HUES64 (cell line): ENCODE measurements at regions not wholly inside any gene's neighbourhood (a gene's known extent, or its start where the extent isn't known, plus 50 kb on each side); places are given as distances from the start of the nearest gene placed in this dataset.
"Not testable (repeated sequence)": the region's sequence is repeated elsewhere in the genome, so short reads cannot be mapped to it uniquely, and the experiment has no call there.

Source experiments
- H3K27ac ChIP-seq: 2 replicates; pipeline ENCODE4 v1.7.0; 2013; ENCODE audit warnings: low read depth, low read length, inconsistent platforms
- H3K27me3 ChIP-seq: 2 replicates; pipeline ENCODE4 v1.6.1; 2013; ENCODE audit warnings: mild to moderate bottlenecking, low read length; ENCODE audit not compliant: insufficient read depth
- H3K36me3 ChIP-seq: 2 replicates; pipeline ENCODE4 v1.6.1; 2013; ENCODE audit warnings: mild to moderate bottlenecking, low read length; ENCODE audit not compliant: insufficient read depth
- H3K4me1 ChIP-seq: 2 replicates; pipeline ENCODE4 v1.6.1; 2013; ENCODE audit warnings: mild to moderate bottlenecking, low read length, moderate library complexity; ENCODE audit not compliant: insufficient read depth
- H3K4me3 ChIP-seq: 2 replicates; pipeline ENCODE4 v1.5.1; 2013; ENCODE audit warnings: mild to moderate bottlenecking, low read length, moderate library complexity
- H3K9ac ChIP-seq: 2 replicates; pipeline ENCODE4 v1.6.1; 2013; ENCODE audit warnings: mild to moderate bottlenecking, low read depth, low read length
- H3K9me3 ChIP-seq: 2 replicates; pipeline ENCODE4 v1.6.1; 2013; ENCODE audit warnings: low read depth, low read length; ENCODE audit not compliant: insufficient read depth
- WGBS: fragments of 150-250, 120-280 bp; methylation state at CpG from one replicate; pipeline ENCODE4 v1.1.7; 2013; ENCODE audit warnings: missing lambda C conversion rate; 5-methylcytosine and 5-hydroxymethylcytosine counted together

DNA sequence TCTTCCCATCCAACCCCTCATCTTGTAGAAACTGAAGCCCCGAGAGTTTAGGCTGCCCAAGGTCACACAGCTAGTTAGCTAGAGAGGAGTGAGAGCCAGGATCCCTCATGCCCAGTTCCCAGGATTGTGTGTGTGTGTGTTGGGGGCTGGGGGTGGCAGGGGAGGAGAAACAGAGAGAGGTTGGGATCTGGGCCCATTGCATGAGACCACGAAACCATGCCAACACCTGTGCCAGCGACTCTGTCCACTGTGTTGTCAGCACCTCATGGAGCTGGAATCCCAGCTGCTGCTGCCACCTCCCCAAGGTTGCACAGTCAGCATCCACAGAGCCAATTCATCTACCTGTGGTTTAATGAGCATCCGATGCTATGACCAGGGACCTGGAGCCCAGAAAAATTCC lies 115.4 kb upstream of the ZC3H12A start:
- WGBS = 92% methylated on average over 4 of the region's 4 CpGs
- Histone ChIP-seq H3K9ac (no peak overlapping the region), H3K4me1 (peaks cover 11% of the 10 kb centered on the region), H3K27me3 (no peaks in the 10 kb centered on the region), H3K36me3 (no peaks in the 10 kb centered on the region), H3K9me3 (no peaks in the 10 kb centered on the region), H3K4me3 (no peak overlapping the region), H3K27ac (no peak overlapping the region)

DNA sequence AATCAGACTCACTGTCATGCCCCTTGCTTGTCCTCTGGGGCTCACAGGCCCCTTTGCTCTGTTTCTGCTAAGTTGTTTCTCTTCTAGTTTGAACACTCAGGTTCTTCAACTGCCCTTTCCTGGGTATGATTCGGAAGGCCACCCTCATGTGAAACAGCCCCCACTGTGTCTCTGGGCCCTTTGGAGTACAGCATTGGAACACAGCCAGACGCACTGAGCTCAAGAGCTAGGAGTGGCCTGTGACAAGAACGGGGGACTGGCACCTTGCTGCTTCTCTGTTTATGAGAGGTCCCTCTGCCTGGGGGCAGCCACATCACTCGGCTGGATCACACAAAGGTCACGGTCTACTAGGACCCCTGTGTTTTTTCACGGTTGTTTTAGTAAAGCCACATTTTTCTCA lies 114.4 kb upstream of the ZC3H12A start:
- H3K27me3 ChIP-seq = no peaks in the 10 kb centered on the region
- peaks cover 10% of the 10 kb centered on the region for H3K4me1 ChIP-seq
- H3K9me3 ChIP-seq = no peaks in the 10 kb centered on the region
- WGBS = 82% methylated on average over 6 of the region's 6 CpGs
- H3K27ac ChIP-seq = no peak overlapping the region
- no peak overlapping the region for H3K9ac ChIP-seq
- H3K4me3 ChIP-seq = no peak overlapping the region
- no peaks in the 10 kb centered on the region for H3K36me3 ChIP-seq

DNA sequence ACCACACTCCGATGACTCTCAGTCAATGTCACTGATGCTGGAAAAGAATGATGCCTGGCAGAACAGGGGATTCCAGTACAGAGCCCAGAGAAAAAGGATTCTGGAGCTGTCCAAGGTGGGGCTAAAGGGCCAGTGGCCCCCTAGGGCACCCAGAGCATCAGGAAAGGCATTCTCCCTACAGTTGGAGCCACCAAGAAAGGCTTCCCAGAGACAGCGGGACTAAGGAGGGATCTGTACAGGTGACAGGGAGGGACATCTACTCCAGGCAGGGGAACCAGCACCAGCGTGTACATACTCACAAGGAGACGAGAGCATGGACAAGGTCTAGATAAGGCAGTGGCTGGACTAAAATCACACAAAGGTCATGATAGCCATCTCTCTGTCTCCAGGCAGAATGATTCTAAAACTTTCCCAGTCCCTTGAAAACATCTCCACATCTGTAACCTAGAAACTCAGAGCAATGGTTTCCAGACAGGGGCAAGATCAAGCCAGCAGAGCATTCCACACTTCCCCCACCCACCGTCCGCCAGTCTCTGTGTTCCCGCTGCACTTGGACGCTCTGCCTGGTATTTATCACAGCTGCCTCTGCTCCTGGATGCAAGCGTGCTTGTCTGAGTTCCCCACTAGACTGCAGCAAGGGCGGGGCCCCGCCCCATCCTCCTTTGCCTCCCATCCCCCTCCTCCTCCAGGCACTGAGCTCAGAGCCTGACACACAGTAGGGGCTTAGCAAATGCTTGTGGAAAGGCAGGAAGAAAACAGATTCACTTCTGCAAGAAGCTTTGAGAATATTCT lies 111.6 kb upstream of the ZC3H12A start:
- WGBS = 37% methylated on average over 11 of the region's 11 CpGs
- Histone ChIP-seq H3K36me3 (no peaks in the 10 kb centered on the region), H3K9me3 (no peaks in the 10 kb centered on the region), H3K27me3 (no peaks in the 10 kb centered on the region), H3K9ac (no peak overlapping the region), H3K27ac (no peak overlapping the region), H3K4me1 (peaks cover 10% of the 10 kb centered on the region), H3K4me3 (no peak overlapping the region)

DNA sequence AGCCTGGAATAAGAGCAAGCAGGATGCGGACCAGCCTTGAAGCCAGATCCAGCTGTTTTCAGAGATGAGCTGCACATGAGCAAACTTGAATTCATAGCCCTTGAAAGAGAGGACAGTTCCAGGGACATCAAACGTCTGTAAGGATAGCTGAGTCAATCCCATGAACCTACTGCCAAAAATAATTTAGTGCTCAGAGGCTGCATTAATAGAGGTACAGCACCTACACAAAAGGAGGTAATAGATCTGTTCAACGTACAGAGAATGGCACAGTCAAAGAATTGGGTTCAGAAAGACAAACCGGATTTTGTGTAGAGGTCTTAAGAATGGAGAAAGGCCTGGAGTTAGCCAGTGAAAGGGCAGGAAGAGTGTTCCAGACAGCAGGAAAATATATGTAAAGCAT lies 110.8 kb upstream of the ZC3H12A start:
- no peaks in the 10 kb centered on the region for H3K9me3 ChIP-seq
- no peak overlapping the region for H3K9ac ChIP-seq
- 74% methylated on average over 4 of the region's 4 CpGs for WGBS
- peaks cover 10% of the 10 kb centered on the region for H3K4me1 ChIP-seq
- no peaks in the 10 kb centered on the region for H3K27me3 ChIP-seq
- H3K36me3 ChIP-seq = no peaks in the 10 kb centered on the region
- H3K4me3 ChIP-seq = no peak overlapping the region
- no peak overlapping the region for H3K27ac ChIP-seq

- H3K4me3 ChIP-seq, H3K9ac ChIP-seq, H3K27ac ChIP-seq, H3K27me3 ChIP-seq, H3K4me1 ChIP-seq, H3K9me3 ChIP-seq, H3K36me3 ChIP-seq: not testable (repeated sequence)
- whole genome bisulfite sequencing = 75% methylated on average over 3 of the region's 3 CpGs
These were observed 105.6 kb upstream of the ZC3H12A start for GRCh38 chr1:37368665-37369315.

DNA sequence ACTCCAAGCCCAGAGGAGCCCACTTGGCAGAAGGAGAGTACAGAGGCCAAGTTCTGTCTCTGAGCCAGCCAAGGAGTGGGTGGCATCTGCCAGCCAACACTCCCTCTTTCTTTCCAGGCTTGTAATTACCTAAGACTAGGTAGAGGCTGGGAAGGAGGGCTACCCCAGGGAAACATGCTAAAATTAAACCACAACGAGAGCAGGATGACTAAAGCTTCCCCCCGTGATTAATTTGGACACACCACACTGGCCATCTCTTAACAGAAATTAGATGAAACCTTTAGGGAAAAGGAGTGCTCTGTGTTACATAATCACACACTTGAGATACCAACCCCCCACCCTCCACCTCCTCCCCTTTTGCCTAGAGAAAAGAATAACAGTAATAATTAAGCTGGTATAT lies 102.1 kb upstream of the ZC3H12A start:
- Histone ChIP-seq H3K27ac (no peak overlapping the region), H3K36me3 (no peaks in the 10 kb centered on the region), H3K4me3 (no peak overlapping the region), H3K4me1 (no peaks in the 10 kb centered on the region), H3K9ac (no peak overlapping the region), H3K9me3 (no peaks in the 10 kb centered on the region), H3K27me3 (peaks cover 3% of the 10 kb centered on the region; the same call in 1 of the 2 replicates)
- WGBS = 80% methylated on average over 2 of the region's 2 CpGs

GRCh38 chr1:37372711-37373110 lies 101.7 kb upstream of the ZC3H12A start:
- WGBS = 85% methylated on average over 13 of the region's 13 CpGs
- Histone ChIP-seq H3K27me3 (peaks cover 3% of the 10 kb centered on the region; the same call in 1 of the 2 replicates), H3K4me1 (no peaks in the 10 kb centered on the region), H3K9me3 (no peaks in the 10 kb centered on the region), H3K27ac (no peak overlapping the region), H3K36me3 (no peaks in the 10 kb centered on the region), H3K9ac (no peak overlapping the region), H3K4me3 (no peak overlapping the region)

DNA sequence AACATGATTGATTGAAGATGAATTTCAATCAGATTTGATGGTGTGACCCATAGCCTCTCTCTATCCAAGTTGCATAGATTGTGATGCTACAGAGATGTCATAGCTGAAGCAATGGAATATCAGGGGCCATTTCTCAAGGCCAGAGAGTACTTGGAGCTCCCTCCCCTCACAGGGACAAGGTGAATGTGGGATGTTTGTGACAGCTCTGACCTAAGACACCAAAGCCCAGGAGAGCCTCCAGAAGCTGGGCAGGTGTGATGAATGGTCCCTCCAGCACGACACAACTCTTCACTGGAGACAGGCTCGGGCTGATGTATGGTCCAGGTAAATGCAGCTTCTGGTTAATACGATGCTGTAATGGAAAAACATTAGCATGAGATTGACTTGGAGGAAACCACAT lies 101.0 kb upstream of the ZC3H12A start:
- WGBS = 87% methylated on average over 3 of the region's 3 CpGs
- Histone ChIP-seq H3K4me1 (no peaks in the 10 kb centered on the region), H3K36me3 (no peaks in the 10 kb centered on the region), H3K4me3 (no peak overlapping the region), H3K27me3 (peaks cover 3% of the 10 kb centered on the region; the same call in 1 of the 2 replicates), H3K9ac (no peak overlapping the region), H3K27ac (no peak overlapping the region), H3K9me3 (no peaks in the 10 kb centered on the region)

- H3K4me1 ChIP-seq, H3K27me3 ChIP-seq, H3K36me3 ChIP-seq, H3K9ac ChIP-seq, H3K4me3 ChIP-seq, H3K9me3 ChIP-seq, H3K27ac ChIP-seq: not testable (repeated sequence)
- 56% methylated on average over 9 of the region's 9 CpGs for WGBS
These were observed 93.8 kb upstream of the ZC3H12A start for GRCh38 chr1:37380546-37380945.

DNA sequence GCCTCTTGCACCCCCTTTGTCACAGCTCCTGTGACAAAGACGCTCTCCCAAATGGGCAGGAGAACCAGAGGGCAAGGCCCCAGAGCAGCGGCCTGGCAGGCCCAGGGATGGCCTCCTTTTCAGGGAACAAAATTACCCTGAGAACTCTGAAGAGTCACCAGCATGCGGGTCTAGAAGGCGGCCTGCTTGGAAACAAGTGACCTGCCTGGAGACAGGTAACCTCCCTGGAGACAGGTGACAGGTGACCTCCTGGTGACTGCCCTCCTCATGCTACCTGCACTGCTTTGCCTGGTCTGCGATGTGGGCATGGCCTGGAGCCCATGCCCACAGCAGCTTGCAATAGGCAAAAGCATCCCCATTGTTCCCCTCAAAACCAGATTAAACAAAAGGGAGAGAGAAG lies 86.5 kb upstream of the ZC3H12A start:
- Histone ChIP-seq H3K9ac (no peak overlapping the region), H3K27ac (no peak overlapping the region), H3K4me1 (peaks cover 9% of the 10 kb centered on the region), H3K4me3 (no peak overlapping the region), H3K36me3 (no peaks in the 10 kb centered on the region), H3K27me3 (no peaks in the 10 kb centered on the region), H3K9me3 (no peaks in the 10 kb centered on the region)
- WGBS = 92% methylated on average over 5 of the region's 5 CpGs

GRCh38 chr1:37389327-37389726 lies 85.1 kb upstream of the ZC3H12A start:
- Histone ChIP-seq H3K27ac (no peak overlapping the region), H3K27me3 (no peaks in the 10 kb centered on the region), H3K4me3 (no peak overlapping the region), H3K4me1 (peaks cover 9% of the 10 kb centered on the region), H3K9me3 (no peaks in the 10 kb centered on the region), H3K36me3 (no peaks in the 10 kb centered on the region), H3K9ac (no peak overlapping the region)
- WGBS = 92% methylated on average over 6 of the region's 6 CpGs
